Tibial nerve (tissue), 4 donors: ENCODE measurements at regions not wholly inside any gene's neighbourhood (a gene's known extent, or its start where the extent isn't known, plus 50 kb on each side); places are given as distances from the start of the nearest gene placed in this dataset.

Experiments used
- DNase-seq, 2 donors: peaks; one replicate each; pipeline ENCODE4 v3.0.0-alpha.2; 2019; ENCODE audit warnings: low spot score in 2 of 2
- H3K27ac ChIP-seq, 4 donors: fragments of 200-600 bp; sonication (generic) in 3 of 4; one replicate each; pipeline ENCODE4 v1.5.1; 2017 to 2019; ENCODE audit warnings: mild to moderate bottlenecking in 1 of 4
- H3K27me3 ChIP-seq, 2 donors: fragments of 200-600 bp; sonication (generic) in 1 of 2; one replicate each; pipeline versions ENCODE4 v1.5.1 to v1.6.0; 2017 to 2019
- H3K36me3 ChIP-seq, 3 donors: fragments of 200-600 bp; sonication (generic); one replicate each; pipeline ENCODE4 v1.5.1; 2018 to 2019
- H3K4me1 ChIP-seq, 4 donors: fragments of 200-600 bp; sonication (generic) in 3 of 4; one replicate each; pipeline ENCODE4 v1.5.1; 2017 to 2019
- H3K4me3 ChIP-seq, 4 donors: fragments of 200-600 bp; sonication (generic) in 3 of 4; one replicate each; pipeline ENCODE4 v1.5.1; 2017 to 2019; ENCODE audit warnings: mild to moderate bottlenecking in 1 of 4, moderate library complexity in 1 of 4
- H3K9me3 ChIP-seq, 4 donors: fragments of 200-600 bp; sonication (generic) in 3 of 4; one replicate each; pipeline ENCODE4 v1.5.1; 2017 to 2019
- CTCF ChIP-seq, 5 experiments: fragments of 200-600 bp in 3 of 5; fragments of 450-650 bp in 2 of 5; sonication (generic) in 3 of 5; IDR thresholded peaks; one replicate each; pipeline ENCODE4 v1.5.1; 2016 to 2019; ENCODE audit warnings: antibody characterized with exemption in 5 of 5, mild to moderate bottlenecking in 3 of 5, moderate library complexity in 2 of 5
- EP300 ChIP-seq, 2 donors: sonication (generic); formaldehyde crosslinking; IDR thresholded peaks; one replicate each; pipeline ENCODE4 v1.6.1; 2017; ENCODE audit warnings: antibody characterized with exemption in 2 of 2, mild to moderate bottlenecking in 1 of 2
- POLR2A ChIP-seq, 2 donors: fragments of 450-650 bp; IDR thresholded peaks; one replicate each; pipeline ENCODE4 v1.6.1; 2017; ENCODE audit warnings: antibody characterized with exemption in 2 of 2, mild to moderate bottlenecking in 2 of 2, moderate library complexity in 2 of 2
- WGBS, 2 donors: methylation state at CpG; one replicate each; pipeline ENCODE4 v1.1.5; 2018; 5-methylcytosine and 5-hydroxymethylcytosine counted together

- H3K36me3 ChIP-seq: no peaks in the 10 kb centered on the region
- H3K27ac ChIP-seq: no peak overlapping the region
- H3K4me3 ChIP-seq: no peak overlapping the region
- TF ChIP-seq CTCF (IDR thresholded peaks at IDR 0.05) (no peak), EP300 (IDR thresholded peaks at IDR 0.05) (no peak), POLR2A (IDR thresholded peaks at IDR 0.05) (no peak)
- DNase-seq: no peak
- H3K9me3 ChIP-seq: no peaks in the 10 kb centered on the region
- no peaks in the 10 kb centered on the region for H3K4me1 ChIP-seq
- H3K27me3 ChIP-seq: no peaks in the 10 kb centered on the region
These were observed 790.9 kb upstream of the AMELY start for GRCh38 chrY:7702481-7702880.

- no peak for TF ChIP-seq EP300 (IDR thresholded peaks at IDR 0.05)
- no peak for TF ChIP-seq POLR2A (IDR thresholded peaks at IDR 0.05)
- no peak for TF ChIP-seq CTCF (IDR thresholded peaks at IDR 0.05)
- no peaks in the 10 kb centered on the region for H3K27me3 ChIP-seq
- WGBS, 2 donors: 70% methylated on average over 4 of the region's 4 CpGs; no CpG with 5 or more reads in 1 of the 2 donors
- H3K27ac ChIP-seq: no peak overlapping the region
- no peak for DNase-seq
- no peak overlapping the region for H3K4me3 ChIP-seq
- H3K36me3 ChIP-seq: no peaks in the 10 kb centered on the region
- no peaks in the 10 kb centered on the region for H3K9me3 ChIP-seq
- H3K4me1 ChIP-seq: no peaks in the 10 kb centered on the region
These were observed 790.1 kb upstream of the AMELY start for GRCh38 chrY:7701676-7702075.

- H3K27ac ChIP-seq: no peak overlapping the region
- 100% methylated on average over 1 of the region's 1 CpG; no CpG with 5 or more reads in 1 of the 2 donors for WGBS, 2 donors
- TF ChIP-seq EP300 (IDR thresholded peaks at IDR 0.05): no peak
- no peak for TF ChIP-seq CTCF (IDR thresholded peaks at IDR 0.05)
- TF ChIP-seq POLR2A (IDR thresholded peaks at IDR 0.05): no peak
- no peak for DNase-seq
- no peaks in the 10 kb centered on the region for H3K36me3 ChIP-seq
- H3K4me1 ChIP-seq: no peaks in the 10 kb centered on the region
- H3K4me3 ChIP-seq: no peak overlapping the region
- H3K9me3 ChIP-seq: no peaks in the 10 kb centered on the region
- H3K27me3 ChIP-seq: no peaks in the 10 kb centered on the region
These were observed 786.0 kb upstream of the AMELY start for GRCh38 chrY:7697506-7697905.

GRCh38 chrY:7692701-7693100, 781.1 kb upstream of the AMELY start:
- TF ChIP-seq CTCF (IDR thresholded peaks at IDR 0.05): no peak
- TF ChIP-seq EP300 (IDR thresholded peaks at IDR 0.05): no peak
- TF ChIP-seq POLR2A (IDR thresholded peaks at IDR 0.05): no peak
- 100% methylated on average over 1 of the region's 1 CpG; no CpG with 5 or more reads in 1 of the 2 donors for WGBS, 2 donors
- Histone ChIP-seq H3K4me1 (no peaks in the 10 kb centered on the region), H3K4me3 (no peak overlapping the region), H3K36me3 (no peaks in the 10 kb centered on the region), H3K27me3 (no peaks in the 10 kb centered on the region), H3K9me3 (no peaks in the 10 kb centered on the region), H3K27ac (no peak overlapping the region)
- DNase-seq: no peak

- WGBS, 2 donors: 85% methylated on average over 3 of the region's 3 CpGs; no CpG with 5 or more reads in 1 of the 2 donors
- Histone ChIP-seq H3K9me3 (no peaks in the 10 kb centered on the region), H3K27me3 (no peaks in the 10 kb centered on the region), H3K36me3 (no peaks in the 10 kb centered on the region), H3K27ac (no peak overlapping the region), H3K4me3 (no peak overlapping the region), H3K4me1 (no peaks in the 10 kb centered on the region)
- DNase-seq: no peak
- TF ChIP-seq CTCF (IDR thresholded peaks at IDR 0.05) (no peak), EP300 (IDR thresholded peaks at IDR 0.05) (no peak), POLR2A (IDR thresholded peaks at IDR 0.05) (no peak)
These were observed 775.5 kb upstream of the AMELY start for GRCh38 chrY:7687086-7687485.
